HG03064 (cell line): ENCODE measurements at regions not wholly inside any gene's neighbourhood (a gene's known extent, or its start where the extent isn't known, plus 50 kb on each side); places are given as distances from the start of the nearest gene placed in this dataset.

ENCODE experiments used
- ATAC-seq: cut with Tn5 transposase; IDR thresholded peaks from one replicate; pipeline ENCODE4 v1.9.1; 2021; ENCODE audit warnings: low read depth; ENCODE audit not compliant: unreplicated experiment

GRCh38 chr21:16169102-16169511 is 439.3 kb downstream of the USP25 start:
- ATAC-seq, result no peak

- ATAC-seq, result no peak
Measured at GRCh38 chr21:16169779-16170178, 440.0 kb downstream of the USP25 start.

- ATAC-seq, result no peak
Measured at GRCh38 chr21:16176570-16176969, 446.8 kb downstream of the USP25 start.

DNA sequence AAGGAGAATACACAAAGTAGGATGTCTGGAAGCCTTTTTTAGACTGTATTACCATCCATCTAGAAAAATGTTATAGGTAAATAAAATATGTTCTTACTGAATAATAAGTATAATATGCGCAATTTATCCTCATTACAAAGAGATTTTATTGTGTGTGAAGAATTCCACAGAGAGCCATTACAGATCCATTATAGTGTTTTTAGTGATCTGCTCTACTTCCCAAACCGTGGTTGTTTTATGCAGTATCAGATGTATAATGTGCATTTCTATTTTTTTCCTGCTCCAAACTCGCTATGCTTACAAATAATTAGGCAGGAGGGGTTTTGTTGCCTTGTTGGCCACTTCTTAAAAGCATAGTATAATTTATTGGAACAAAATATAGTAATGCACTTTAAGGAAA is 447.8 kb downstream of the USP25 start:
- no peak for ATAC-seq

DNA sequence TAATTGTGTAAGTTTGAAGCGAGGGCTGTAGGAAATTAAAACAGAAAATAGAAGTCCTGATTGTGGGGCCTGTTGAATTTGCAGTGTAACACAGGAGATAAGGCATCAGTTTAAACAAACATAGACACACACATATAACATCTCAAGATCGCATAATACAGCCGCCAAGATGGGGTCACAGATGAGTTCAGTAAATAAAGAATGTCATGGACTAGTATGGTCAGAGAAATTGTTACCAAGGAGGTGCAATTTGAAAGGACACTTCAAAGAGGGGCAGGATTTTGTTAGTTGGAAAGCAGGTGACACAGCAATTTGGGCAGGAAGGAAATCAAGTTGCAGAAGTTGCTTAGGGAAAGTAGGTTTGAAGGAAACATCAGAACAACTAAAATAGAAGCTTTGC is 450.0 kb downstream of the USP25 start:
- ATAC-seq, result no peak

DNA sequence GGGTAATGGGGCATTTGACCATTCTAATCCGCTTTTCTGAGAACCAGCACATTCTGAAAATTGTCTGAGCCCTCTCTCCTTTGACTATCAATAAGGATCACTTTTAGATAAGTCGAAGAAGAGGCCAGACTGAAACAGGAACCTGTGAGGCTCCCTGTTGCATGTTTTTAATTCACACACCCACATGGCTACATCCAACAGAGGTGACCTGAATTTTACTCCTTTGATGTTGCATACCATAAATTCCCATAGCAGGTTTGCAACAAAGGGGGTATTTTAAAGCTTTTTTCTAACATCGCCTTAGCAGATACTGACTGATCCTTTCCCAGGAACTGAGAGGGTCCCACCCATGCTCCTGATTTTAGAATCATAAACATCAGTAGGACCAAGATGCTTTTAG is 450.8 kb downstream of the USP25 start:
- no peak for ATAC-seq

- no peak for ATAC-seq
Measured at GRCh38 chr21:16181018-16181417, 451.2 kb downstream of the USP25 start.

- no peak for ATAC-seq
Measured at GRCh38 chr21:16185766-16186165, 456.0 kb downstream of the USP25 start.

DNA sequence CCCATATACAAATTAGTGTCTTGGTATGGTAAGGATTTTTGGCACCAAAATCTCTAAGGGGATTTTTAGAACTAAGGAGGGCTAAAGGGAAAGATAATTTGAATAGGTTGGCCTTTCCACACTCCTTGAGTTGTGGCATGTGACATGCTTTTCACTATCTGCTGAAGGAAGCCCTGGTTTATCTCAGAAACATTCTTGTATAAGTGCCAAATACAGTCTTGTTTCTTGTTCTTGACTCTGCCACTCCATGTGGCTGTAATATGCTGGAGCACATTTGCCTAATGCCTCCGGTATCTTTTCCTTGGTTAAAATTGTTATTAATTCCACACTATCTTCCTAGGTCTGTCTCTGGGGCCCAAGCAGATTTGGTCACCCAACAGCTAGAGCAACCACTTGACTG is 457.0 kb downstream of the USP25 start:
- ATAC-seq, result no peak

DNA sequence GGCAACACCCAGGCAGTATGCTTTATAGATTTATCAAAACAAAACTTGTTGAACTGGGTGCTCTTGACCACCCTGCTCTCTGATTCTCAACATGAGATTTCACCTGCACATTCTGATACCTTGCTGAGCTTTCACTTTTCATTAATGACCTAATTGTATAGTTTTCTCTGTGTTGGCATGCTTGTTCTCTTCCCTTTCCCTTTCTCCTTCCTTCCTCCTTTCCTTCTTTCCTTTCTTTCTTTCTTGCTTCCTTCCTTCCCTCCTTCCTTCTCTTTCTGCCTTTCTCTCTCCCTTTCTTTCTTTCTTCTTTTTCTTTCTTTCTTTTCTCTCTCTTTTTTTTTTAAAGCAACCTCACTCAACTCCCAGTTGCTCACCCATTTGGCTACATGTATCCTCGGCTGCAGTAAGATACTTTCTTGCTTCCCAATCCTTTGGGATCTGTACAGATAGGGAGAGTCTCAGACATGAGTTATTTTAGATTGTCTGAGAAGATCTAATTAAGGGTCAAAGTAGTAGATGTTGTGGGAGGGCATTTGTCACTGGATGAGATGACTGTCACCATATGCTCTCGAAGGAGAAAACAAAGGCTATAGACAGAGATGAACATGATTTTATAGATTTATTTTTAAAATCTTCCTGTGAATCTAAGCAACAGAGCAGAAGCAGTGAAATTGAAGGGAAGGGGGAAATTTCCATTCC is 458.0 kb downstream of the USP25 start:
- ATAC-seq, result no peak

DNA sequence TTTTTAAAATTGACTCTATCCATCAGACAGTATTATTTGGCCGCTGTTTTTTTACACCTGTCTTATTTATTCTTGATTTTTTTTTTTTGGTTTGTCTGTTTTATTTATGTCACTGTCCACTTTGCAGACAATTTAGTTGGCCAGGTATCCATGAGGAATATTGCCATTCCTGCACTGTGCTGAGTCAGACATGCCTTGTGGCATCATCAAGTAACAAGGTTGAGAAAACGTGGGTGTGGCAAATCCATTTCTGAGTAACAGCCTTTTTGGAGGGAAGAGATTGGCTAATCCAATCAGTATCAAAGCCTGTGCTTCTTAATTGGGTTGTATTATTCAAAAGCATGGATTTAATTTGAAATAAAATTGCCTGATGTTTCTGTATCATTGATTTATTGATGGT is 463.1 kb downstream of the USP25 start:
- no peak for ATAC-seq

GRCh38 chr21:16193496-16194094 is 463.8 kb downstream of the USP25 start:
- no peak for ATAC-seq

GRCh38 chr21:16194095-16194787 is 464.5 kb downstream of the USP25 start:
- ATAC-seq, result no peak

- ATAC-seq, result no peak
Measured at GRCh38 chr21:16194788-16195537, 465.2 kb downstream of the USP25 start.

DNA sequence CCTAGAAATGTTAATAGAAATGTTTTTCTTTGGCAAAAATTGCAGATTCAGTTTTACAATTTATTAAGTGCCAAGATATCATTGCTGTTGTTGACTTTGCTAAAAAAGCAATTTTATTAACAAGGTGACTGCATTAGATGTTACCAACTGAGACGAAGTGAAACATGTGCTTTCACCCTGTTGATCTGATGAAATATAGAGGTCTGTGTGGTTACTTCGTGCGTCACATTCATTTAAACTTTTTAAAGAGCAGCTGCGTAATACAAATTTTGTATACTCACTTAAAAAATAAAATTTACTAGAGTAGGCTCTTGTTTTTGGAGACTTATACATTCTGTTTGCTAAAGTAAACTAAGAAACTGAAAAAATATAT is 465.7 kb downstream of the USP25 start:
- ATAC-seq, result no peak

DNA sequence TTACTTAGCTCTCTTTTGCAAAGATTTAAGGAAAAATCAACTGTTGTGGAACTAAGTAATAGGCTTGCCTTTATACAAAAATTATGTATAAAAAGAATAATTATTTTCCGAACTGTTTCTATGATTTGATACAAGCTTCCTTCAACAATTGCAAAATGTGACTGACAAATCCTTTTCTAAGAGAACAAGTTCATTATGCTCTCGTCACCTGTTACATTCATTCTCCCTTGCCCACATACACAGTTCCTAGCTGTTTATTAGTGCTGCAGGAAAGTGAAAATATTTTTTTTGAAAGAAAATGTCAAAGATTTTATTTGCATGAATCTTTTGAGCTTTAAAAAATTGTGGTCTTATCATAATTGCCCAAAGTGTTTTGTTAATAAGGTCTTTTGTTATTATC is 466.2 kb downstream of the USP25 start:
- ATAC-seq, result no peak

DNA sequence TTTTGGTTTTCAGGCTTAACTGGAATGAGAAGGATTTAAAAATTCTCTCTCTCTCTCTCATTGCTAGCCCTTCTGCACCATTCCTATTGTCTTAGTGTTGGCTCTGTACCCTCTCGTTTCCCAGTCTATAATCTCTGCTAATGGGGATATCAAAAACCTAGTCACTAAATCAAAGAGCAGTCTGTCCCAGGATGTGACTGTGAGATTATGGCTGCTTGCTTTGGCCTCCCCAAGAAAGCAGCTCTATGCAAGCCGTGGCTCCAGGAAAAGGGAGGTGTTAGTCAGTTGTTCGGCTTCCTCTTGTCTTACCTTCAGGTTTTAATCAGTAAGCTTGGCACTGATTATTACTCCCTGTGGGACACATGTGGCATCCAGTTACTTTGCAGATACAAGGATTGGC is 468.8 kb downstream of the USP25 start:
- no peak for ATAC-seq

GRCh38 chr21:16199539-16199938 is 469.8 kb downstream of the USP25 start:
- no peak for ATAC-seq

DNA sequence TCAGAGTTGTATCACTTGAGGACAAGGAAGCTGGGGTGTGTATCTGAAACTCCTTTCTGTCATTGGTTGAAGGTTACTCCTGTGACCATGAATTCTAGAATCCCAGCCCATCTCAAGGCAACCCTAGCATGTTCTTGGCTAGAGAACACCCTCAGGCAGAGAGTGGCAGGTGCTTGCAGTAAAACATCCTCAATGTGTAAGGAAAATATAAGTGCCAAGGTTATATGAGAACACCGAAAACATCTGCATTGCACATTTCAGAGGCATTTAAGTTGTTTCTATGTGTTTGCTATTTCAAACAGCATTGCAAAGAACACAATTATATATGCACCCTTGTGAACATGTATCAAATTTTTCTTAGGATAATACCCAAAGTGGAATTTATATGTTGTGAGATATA is 471.9 kb downstream of the USP25 start:
- no peak for ATAC-seq

GRCh38 chr21:16205527-16205926 is 475.7 kb downstream of the USP25 start:
- no peak for ATAC-seq
